NCI-H2107 (cell line): ENCODE measurements at regions not wholly inside any gene's neighbourhood (a gene's known extent, or its start where the extent isn't known, plus 50 kb on each side); places are given as distances from the start of the nearest gene placed in this dataset.

ENCODE experiments used
- DNase-seq: peaks from one replicate; lab custom pipeline; 2025; lab: John Stamatoyannopoulos, UW

DNA sequence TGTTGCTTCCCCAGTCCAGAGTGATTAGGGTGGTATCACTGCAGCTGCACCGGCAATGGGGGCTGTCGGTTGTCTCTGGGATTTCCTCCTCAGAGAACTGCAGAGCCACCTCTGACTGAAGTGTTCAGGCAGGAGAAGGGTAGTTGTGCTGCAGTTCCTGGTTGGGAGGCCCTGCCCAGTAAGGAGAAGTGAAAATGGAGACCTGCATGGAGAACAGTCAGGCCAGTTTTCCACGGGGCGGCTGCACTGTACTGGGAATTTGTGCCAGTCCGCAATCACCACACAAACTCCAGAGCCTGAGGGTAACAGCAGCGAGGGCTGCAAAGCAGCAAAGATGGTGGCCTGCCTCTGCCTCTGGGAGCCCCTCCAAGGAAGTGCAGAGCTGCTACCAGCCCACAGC lies 58.1 kb upstream of the CCDC190 start:
- no peak for DNase-seq

DNA sequence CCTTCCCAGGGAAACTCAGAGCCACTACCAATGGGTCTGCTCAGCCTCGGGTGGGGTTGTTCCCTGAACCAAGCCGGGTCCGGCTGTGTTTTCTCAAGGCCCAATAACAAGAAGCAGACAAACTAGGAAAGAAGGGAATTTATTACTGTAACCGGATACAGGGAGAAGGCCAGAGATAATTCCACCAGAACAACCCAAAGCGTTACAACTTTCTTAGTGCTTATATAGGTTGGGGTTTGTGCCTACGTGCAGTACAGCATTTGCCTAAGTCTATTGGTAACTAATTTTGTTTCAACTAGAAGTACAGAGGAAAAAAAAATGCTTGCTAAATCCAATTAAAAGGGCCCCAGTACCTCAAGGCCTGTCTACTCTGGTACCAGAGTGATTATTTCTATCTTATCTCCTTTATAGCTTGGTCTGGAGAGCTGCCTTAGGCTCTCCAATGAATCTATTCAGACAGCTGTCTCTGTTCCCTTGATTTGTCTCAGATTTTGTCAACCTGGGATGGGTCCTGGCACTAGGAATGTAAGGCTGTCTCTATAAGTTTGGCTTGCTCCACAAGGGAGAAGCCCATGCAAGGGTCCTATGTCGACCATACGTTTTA lies 57.3 kb upstream of the CCDC190 start:
- DNase-seq = no peak

DNA sequence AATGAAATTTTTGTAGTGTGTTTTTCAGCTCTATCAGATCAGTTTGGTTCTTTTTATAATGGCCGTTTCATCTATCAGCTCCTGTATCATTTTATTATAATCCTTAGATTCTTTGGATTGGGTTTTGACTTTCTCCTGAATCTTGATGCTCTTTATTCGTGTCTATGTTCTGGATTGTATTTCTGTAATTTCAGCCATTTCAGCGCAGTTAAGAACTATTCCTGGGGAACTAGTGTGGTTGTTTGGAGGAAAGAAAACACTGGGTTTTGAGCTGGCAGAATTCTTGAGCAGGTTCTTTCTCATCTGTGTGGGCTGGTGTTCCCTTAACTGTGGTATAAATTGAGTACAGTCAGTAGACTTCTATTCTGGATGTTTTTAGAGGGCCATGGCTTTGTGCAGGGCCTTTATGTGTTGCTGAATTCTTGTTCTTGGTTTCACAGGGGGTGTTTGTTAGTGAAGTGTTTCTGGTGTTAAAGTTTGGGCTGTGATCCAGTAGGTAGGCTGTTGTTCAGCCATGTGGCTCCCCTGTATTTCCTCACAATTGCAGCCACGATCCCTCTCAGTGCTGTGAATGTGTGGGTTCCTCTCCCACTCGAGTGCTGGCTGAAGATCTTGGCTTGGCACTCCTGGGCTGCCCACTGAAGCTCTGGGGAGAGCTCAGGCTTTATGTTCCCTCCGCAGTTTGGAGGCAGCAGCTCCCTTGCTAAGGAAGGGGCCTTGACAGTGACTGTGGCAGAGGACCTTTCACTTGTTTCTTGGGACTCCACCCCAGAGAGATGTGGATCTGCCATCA lies 56.0 kb upstream of the CCDC190 start:
- DNase-seq = no peak

DNA sequence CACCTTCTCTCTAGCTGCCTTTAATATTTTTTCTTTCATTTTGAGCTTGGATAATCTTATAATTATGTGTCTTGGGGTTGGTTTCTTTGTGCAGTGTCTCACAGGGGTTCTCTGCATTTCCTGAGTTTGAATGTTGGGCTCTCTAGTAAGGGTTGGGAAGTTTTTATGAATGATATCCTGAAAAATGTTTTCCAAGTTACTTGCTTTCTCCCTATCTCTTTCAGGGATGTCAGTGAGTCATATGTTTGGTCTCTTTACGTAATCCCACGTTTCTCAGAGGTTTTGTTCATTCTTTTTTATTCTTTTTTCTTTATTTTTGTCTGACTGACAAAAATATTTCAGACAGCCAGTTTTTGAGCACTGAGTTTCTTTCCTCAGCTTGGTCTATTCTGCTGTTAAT lies 55.4 kb upstream of the CCDC190 start:
- DNase-seq = no peak

DNA sequence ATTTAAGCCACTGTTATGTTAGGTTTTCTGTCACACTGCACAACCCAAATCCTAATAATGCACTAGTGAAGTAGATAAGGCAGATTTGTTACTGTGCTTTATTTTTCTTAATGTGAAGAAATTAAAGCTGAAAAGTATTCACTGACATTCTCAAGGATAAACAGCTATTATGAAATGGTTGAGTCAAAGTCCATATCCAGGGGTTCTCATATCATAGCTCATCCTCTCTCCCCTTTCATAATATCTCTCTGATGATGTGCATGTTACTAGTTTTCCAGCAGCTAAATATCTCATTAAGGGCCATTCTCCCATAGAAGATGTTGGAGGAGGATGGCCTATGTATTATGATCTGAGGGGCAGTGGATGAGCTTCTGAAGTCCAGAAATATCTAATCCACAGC lies 53.6 kb upstream of the CCDC190 start:
- DNase-seq = no peak

DNA sequence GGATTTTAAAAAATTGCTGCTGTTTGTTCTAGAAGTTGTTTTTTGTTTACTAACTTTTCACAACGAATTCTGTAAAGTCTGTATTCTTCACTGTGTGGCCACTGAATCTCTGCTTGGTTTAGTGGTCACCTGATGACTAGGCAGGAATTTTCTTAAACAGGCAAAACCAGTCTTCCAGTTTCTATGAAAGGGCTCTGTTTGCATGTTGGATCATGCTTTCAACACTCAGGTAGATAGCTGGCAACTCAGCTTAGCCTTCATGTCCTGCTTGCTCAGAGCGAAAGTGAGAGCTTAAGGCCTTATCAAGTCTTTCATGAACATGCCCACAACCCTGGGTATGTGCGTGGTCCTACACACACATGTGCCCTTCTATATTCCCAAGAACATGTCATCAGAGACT lies 52.4 kb upstream of the CCDC190 start:
- DNase-seq = no peak

DNA sequence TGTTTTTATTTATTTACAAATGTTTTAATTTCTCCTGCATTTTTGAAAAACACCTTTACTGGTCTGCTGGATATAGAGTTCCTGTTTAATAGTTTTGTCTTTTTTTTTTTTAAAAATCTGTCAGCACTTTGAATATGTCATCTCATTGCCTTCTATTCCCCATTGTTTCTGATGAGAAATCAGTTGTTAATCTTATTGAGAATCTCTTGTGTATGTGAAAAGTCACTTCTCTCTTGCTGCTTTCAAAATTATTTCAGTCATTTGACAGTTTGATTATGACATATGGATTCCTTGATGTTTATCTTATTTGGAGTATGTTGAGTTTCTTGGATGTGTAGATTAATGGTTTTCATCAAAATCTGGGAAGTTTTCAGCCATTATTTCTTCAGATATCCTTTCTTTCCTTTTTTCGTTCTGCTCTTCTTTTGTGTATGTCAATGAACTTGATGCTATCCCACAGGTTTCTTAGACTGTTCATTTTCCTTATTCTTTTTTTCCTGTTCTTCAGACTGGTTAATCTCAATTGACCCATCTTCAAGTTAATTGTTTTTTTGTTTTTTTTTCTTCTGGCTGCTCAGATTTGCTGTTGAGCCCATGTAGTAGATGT lies 51.2 kb upstream of the CCDC190 start:
- DNase-seq = no peak
